ENCODE measurements at regions not wholly inside any gene's neighbourhood (a gene's known extent, or its start where the extent isn't known, plus 50 kb on each side); places are given as distances from the start of the nearest gene placed in this dataset.

DNA sequence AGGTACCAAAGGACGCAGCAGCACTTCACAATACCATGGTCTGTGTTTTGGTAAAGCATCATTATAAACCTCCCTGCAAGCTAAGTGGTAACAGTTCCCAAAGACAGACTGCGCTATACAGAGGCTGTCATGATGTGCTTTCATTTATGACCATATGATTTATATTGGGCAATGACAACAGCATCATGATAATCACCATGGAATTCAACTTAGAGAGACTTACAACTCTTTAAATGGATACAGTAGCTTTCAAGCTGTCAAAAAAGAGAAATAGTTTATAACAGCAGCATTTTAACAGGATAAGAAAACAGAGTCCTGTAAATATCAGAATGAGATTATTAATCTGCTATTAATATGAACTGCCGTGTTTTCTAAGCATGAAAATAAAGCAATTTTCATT, 341.7 kb downstream of the GPR37 start:
- no peak for DNase-seq (ENCODE audit: low read depth, low spot score)

DNA sequence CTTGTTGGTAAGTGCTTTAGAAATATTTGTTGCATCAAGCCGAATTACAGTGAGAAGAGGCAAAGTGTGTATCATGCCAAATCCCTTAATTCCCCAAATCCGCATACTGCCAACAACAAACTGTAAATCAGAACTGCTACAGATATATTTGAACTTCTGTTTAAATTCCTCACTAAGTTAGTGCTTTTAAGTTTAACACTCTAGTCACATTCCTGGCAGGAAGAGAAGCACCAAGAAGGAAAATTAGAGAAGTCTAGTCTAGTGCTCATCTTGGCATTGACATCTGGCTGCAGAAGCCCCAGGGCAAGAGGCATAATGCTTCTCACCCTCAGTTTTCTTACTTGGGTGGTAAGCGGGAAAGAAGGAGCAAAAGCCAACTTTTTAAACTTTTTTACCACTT, 343.5 kb downstream of the GPR37 start:
- no peak for DNase-seq (ENCODE audit: low read depth, low spot score)

DNA sequence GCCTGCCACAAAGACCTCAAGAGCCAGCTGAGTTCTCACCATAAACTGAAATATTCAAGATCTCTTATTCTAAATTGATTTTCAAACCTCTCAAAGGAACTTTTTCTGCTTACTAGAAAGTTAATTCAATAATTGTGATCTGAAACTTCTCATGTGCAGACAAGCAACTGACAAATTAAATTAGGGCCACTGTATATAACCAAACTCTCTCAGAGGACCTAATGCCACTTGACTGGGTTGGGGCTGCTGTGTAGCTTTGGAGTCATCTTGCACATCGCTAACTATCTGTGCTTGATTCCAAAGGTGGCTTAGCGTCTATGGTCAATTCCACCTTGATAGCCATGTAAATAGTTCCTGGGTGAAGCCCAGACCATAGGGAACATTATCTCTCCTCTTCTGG, 345.2 kb downstream of the GPR37 start:
- no peak for DNase-seq (ENCODE audit: low read depth, low spot score)

DNA sequence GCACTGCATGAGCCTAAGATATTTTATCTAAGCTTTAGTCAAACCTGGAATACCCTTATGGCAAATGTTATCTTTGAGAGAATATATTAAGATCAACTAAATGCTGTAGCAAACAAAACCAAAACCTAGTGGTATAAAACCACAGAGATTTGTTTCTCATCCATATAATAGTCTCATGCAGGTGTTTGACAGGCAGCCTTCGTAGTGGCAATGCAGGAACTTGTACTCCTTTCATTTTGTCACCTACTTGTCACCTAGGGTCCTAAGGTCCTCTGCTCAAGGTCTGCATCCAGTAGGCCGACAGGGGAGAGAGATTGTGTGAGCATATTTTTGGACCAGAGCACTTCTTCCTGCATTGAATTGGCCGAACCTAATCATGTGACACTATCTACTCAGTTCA, 352.6 kb downstream of the GPR37 start:
- DNase-seq (ENCODE audit: low read depth, low spot score), result no peak

DNA sequence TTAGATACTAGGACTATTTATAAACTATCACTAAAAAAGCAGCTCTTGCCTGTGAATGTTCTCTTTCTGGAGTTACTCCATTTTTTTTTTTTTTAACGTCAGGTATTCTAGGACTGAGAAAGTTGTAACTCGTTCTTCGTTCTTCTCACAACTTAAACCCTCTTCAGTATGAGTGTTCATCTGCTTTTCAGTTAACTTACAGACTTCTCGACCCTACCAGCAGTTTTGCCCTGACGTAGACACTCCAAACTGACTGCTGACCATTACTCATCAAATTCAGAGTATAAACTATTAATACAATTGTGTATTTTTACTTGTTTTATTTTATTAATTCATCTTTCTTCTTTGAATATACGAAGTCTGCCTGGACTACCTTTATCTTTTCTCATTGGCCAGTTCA, 353.1 kb downstream of the GPR37 start:
- DNase-seq (ENCODE audit: low read depth, low spot score), result no peak

DNA sequence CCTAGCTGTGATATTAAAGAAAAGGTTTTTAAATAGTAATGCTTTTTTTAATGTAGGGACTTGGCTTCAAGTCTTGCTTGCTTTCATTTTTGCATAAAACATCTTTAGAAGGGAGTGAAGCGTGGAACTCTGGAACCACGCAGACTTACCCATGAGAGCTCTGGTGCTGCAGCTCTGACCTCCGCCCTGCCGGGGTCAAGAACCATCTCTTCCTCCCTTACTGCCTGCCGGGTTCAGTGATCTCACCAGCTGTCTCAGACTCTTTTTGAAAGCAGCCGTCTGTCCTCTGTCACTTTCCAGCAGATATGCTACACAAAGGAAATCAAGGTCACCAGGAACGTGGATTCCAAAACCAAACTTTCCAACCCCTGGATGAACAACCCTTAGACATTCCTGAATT, 353.8 kb downstream of the GPR37 start:
- DNase-seq (ENCODE audit: low read depth, low spot score), result no peak

GRCh38 chr7:124403587-124403986, 362.0 kb downstream of the GPR37 start:
- DNase-seq (ENCODE audit: low read depth, low spot score), result no peak

DNA sequence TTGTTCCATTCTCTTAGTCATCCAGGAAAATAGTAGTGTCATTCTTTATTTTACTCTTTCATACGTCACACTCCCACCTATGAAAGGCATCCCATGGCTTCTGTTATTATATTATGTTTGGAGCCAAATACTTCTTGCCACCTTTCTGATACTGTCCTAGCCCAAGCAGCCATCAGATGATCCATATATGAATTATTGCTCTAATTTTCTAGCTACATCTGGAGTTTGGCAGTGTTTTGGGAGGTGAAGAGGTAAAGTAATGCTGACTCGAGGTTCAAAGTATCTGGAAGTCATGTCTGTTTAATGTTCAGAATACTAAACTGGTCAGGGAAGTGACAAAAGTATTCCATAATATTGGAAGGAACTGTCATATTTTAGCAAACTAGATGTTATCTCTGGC, 362.5 kb downstream of the GPR37 start:
- no peak for DNase-seq (ENCODE audit: low read depth, low spot score)

DNA sequence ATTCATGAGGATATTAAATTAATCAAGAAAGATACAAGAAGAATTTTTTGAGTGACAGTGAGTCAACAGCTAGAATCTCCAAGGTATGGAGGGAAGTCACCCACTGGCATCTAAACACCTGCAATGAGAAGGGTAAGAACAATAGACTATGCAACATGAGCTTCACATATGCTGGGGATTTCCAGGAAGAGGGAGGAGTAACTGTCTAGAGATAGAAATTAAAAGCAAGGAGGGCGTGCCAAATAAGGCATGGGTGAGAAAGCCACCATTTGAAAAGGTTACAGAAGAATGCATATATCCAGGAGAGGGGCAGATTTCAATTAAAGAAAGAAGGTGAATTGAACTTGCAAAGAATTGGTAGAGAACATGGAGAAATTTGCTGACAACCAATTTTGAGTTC, 365.7 kb downstream of the GPR37 start:
- no peak for DNase-seq (ENCODE audit: low read depth, low spot score)

DNA sequence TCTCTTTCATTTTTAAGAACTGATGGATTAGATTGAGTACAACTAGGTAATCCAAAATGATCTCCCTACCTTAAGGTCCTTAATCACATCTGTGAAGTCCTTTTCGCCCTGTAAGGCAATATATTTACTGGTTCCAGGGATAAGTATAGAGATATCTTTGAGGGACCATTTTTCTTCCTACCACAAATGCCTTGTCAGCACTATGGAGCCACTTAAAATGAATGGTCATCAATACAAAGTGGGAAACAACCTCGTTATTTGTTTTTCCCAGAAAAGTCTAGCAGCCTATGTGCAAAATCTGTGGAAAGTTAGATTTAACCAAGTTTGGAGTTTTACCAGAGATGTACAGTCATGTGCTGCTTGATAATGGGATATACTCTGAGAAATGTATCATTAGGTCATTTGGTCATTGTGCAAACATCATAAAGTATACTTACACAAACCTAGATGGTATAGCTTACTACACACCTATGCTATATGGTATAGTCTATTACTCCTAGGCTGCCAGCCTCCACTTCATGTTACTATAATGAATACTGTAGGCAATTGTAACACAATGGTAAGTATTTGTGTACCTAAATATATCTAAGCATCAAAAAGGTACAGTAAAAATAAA, 366.2 kb upstream of the TMEM229A start:
- no peak for DNase-seq (ENCODE audit: low read depth, low spot score)

- DNase-seq (ENCODE audit: low read depth, low spot score), result no peak
Measured at GRCh38 chr7:124397134-124397533, 364.3 kb upstream of the TMEM229A start.

- DNase-seq (ENCODE audit: low read depth, low spot score), result no peak
Measured at GRCh38 chr7:124390301-124390700, 357.4 kb upstream of the TMEM229A start.

GRCh38 chr7:124388751-124389150, 355.9 kb upstream of the TMEM229A start:
- no peak for DNase-seq (ENCODE audit: low read depth, low spot score)

DNA sequence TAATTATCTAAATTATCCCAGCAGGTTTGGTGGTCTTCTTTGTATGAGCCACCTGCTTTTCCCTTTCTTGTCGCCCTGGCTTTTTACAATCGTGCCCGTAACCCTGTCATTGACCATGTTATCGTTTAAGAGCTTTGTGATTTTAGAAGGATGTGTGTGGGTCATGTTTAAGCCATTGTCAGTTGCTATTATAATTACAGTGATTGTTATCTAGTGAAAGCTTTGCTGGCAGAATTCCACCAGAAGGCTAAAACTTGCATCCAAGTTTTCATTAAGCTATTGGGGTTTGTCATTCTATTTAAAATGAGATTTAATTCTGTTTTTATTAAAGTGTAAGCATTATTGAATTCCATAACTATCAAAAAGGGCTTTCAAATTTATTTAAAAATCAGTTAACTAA, 354.2 kb upstream of the TMEM229A start:
- no peak for DNase-seq (ENCODE audit: low read depth, low spot score)

- DNase-seq (ENCODE audit: low read depth, low spot score), result no peak
Measured at GRCh38 chr7:124379296-124379695, 346.4 kb upstream of the TMEM229A start.

- DNase-seq (ENCODE audit: low read depth, low spot score), result no peak
Measured at GRCh38 chr7:124376111-124376510, 343.2 kb upstream of the TMEM229A start.

- no peak for DNase-seq (ENCODE audit: low read depth, low spot score)
Measured at GRCh38 chr7:124375391-124375790, 342.5 kb upstream of the TMEM229A start.

GRCh38 chr7:124369310-124369709, 336.4 kb upstream of the TMEM229A start:
- no peak for DNase-seq (ENCODE audit: low read depth, low spot score)

- no peak for DNase-seq (ENCODE audit: low read depth, low spot score)
Measured at GRCh38 chr7:124366118-124366517, 333.3 kb upstream of the TMEM229A start.

DNA sequence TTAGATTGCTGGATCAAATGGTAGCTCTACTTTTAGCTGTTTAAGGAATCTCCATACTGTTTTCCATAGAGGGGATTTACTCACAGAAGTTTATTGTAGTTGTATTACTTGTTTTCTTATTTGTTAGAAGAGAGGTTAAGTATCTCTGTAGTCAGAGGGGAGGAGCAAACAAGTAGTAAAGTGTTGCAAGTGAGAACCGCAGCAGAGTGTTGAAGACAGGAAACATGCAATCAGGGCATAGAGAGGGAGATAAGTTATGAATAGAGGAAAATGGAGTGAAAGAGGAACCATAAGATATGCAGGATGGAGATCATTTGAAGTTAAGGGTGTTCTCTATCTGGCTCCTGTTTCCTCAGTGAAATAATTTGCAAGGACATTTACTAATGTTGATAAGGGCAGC, 331.4 kb upstream of the TMEM229A start:
- DNase-seq (ENCODE audit: low read depth, low spot score), result no peak

DNA sequence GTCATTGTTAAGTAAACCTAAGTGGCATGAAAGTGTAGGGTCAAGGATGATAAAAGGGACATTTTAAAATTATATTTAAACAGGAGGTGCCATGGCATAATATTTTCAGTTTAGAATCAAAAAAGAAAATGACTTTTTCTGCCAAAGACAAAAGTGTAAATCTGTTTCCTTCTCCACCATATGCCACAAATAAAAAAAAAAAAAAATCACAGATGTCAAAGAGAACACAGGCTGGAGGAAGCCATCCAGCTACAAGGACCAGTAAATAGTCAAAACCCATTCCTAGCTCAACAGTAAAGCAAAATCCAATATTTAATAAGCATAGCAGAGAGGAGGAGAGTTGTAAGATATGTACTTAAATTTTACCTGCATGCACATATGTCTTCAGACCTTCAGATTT, 321.3 kb upstream of the TMEM229A start:
- DNase-seq (ENCODE audit: low read depth, low spot score), result no peak

- DNase-seq (ENCODE audit: low read depth, low spot score), result peak; percentile 41
Measured at GRCh38 chr7:124351950-124352349, 319.1 kb upstream of the TMEM229A start.

- DNase-seq (ENCODE audit: low read depth, low spot score), result no peak
Measured at GRCh38 chr7:124349443-124349842, 316.6 kb upstream of the TMEM229A start.

DNA sequence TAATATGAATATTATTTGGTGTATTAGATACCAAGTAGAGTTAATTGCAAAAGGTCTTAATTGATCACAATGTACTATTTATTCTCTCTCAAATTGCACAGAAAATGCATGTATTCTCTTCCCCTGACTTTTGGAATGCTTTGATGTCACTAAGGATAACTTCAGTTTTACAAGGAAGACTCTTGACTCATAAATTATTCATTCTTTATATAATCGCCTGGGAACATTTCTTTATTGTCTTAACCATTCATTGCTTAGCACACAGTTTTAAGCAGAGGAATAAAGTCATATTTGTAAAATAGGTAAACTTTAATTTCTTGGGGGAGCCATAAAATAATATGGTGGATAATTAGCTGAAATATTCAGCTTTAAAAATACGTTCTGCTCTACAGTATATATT, 306.0 kb upstream of the TMEM229A start:
- DNase-seq (ENCODE audit: low read depth, low spot score), result no peak

Measured in astrocyte of the hippocampus (primary cell).